NCI-H1694 treated with DMSO at 0.1 percent for 48 hours (cell line): ENCODE measurements at regions not wholly inside any gene's neighbourhood (a gene's known extent, or its start where the extent isn't known, plus 50 kb on each side); places are given as distances from the start of the nearest gene placed in this dataset.

ENCODE experiments used
- DNase-seq: peaks from one replicate; lab custom pipeline; 2025; lab: John Stamatoyannopoulos, UW

DNA sequence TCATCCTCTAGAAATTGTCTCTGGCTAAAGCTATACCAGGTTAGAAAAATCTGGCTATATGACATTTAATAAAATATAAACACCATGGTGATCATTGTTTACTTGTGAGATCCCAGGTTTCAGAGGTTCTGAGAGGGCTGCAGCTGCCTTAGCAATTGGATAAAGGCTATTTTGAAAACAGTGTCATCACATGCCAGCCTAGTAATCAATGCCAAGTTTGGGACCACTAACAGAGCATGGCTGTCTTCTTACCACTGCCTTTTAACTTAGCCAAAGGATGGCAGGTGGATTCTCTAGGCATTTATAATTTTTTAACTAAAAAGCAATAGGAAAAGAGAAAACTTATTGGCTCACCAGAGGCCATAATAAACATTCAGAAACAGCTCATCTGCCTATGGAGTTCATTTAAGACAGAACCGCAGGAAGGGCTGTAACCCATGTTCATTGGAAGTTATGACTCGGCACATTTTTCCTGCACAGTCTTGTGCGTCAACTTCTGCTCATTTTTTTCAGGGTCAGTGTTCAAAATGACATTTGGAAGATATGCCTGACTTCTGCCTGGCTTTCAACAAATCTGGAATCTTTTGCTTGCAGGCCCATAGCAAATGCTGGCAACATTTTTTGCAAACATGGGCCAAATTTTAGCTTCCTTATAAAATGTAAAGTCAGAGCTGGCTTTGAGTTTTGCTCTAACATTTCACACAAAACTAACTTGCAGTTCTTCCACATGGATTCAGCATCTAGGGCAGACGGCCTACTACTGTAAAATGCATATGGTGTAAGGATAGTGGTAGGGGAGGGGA lies 476.0 kb upstream of the TBL1XR1 start:
- no peak for DNase-seq

- DNase-seq = no peak
Measured at GRCh38 chr3:177674186-177674585, 476.9 kb upstream of the TBL1XR1 start.

DNA sequence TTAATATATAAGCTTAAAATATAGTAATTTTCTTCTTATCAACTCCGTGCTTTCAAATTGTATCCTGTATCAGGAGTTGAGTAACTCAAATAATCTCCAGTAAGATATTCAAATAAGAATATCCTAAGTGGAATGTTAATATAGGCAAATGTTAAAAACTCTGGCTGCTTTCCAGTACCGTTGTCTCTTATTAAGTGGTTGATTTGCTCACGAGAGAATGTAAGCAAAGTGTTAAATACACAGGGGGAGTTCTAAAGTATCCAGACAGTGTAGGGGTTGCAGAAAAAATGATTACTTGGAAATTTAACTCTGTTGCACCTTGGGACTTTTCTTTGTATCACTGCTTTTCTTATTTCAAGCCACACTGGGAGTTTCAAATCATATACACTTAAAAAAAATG lies 478.9 kb upstream of the TBL1XR1 start:
- DNase-seq = no peak

GRCh38 chr3:177676947-177677587 lies 479.8 kb upstream of the TBL1XR1 start:
- DNase-seq = no peak

GRCh38 chr3:177679568-177680471 lies 482.5 kb upstream of the TBL1XR1 start:
- DNase-seq = no peak

DNA sequence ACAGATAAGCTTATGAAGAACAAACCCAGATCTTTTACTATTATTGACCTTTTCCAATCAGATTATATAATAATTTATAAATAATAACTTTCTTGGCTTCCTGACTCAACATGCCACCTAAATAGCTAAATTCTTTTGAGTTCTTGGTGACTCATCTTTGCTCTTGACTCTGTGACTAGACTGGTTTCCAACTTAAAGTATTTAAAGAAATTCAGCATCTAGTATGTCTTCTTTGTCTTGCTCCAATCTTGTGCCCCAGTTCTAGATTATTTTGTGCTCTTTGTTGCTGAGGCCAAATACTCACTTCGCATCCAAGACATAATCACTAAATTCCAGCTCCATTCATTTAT lies 483.2 kb upstream of the TBL1XR1 start:
- no peak for DNase-seq

- DNase-seq = no peak
Measured at GRCh38 chr3:177681156-177681555, 483.9 kb upstream of the TBL1XR1 start.

DNA sequence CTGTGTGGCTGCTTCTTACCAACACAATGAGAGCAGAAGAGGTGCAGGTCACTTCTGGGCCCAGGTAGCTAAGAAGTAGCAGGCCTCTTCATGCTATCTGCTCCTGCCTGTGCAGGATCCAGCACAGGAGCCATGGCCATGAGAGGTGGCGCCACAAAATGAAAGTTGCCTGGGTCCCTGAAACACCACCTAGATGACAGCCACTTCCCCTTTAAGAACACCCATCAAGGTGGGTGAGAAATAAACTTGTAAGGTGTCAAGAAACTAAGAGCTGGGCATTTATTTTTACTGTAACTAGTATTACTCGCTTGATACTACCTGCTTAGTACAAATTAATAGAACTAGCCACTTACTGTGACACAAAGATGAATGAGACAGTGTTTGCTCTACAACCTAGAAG lies 484.6 kb upstream of the TBL1XR1 start:
- no peak for DNase-seq

DNA sequence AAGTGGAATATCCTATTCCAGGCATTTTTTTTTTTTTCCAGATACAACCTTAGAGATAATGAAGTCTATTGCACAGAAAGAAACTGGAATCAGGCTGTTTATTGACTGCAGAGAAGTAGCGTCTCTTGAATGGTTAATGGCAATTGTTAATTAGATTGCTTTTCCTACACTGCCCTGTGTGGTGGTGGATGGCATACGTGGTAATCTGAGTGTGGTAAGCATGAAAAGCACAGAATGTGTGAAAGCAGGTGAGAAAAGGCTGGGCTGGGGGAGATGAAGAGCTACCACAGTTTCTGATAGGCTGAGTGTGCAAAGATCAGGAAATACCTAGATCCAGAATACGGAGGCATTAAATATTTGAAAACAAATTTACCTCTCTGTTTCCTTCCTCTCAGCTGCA lies 486.3 kb upstream of the TBL1XR1 start:
- DNase-seq = no peak

GRCh38 chr3:177686671-177687070 lies 489.4 kb upstream of the TBL1XR1 start:
- no peak for DNase-seq

DNA sequence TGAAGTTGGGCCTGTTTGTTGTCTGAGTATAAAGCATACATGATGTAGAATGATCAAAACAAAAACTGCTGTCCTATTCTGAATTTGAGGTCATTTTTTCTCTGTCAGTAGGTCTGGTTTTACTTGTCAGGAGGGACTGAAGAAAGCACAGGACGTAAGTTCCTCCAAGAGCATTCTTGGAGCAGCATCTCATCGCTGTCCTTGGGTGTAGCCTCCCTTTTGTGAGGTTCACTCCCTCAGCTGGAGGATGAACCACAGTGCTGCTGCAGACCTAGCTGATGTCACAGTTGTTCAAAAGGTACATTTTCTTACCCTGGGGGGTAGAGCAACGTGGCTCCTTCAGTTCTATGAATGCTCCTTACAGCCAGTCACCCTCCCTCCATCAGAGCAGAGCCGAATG lies 490.0 kb upstream of the TBL1XR1 start:
- no peak for DNase-seq

GRCh38 chr3:177688152-177688551 lies 490.9 kb upstream of the TBL1XR1 start:
- DNase-seq = no peak

DNA sequence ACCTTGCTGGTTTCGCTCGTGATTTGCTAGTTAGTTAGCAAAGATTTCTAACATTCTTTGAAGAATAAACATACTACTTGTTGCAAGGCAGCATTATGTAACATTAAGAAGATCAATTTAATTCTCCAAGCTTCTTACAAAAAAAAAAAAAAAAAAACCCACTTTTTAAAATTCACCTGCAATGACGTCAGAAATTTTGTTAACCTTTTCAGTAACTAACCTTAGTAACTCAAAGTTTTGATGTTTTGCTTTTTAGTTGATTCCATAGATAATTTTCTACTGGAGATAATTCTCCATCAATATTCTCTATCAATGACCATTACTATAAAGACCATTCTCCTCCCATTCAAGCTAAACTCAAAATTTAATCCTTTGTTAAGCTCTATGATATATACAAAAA lies 491.8 kb upstream of the TBL1XR1 start:
- no peak for DNase-seq

DNA sequence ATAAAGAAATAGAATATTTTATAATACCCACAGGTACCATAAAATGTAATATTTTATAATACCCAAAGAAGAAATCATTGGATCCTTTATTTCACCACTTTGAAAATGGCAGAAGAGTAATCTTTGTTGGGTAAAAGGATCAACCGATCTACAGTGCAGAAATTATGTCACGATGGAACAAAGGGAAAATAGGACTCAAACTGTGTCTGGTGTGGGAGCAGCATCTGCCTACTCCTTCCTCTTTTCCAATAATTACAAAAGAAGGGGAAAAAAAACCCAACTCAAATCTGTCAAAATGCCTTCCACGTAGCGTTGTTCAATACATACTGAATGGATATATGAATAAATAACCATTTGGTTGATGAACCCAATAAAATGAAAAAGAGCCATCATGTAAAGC lies 492.6 kb upstream of the TBL1XR1 start:
- DNase-seq = no peak

GRCh38 chr3:177690306-177690705 lies 493.0 kb upstream of the TBL1XR1 start:
- DNase-seq = no peak

DNA sequence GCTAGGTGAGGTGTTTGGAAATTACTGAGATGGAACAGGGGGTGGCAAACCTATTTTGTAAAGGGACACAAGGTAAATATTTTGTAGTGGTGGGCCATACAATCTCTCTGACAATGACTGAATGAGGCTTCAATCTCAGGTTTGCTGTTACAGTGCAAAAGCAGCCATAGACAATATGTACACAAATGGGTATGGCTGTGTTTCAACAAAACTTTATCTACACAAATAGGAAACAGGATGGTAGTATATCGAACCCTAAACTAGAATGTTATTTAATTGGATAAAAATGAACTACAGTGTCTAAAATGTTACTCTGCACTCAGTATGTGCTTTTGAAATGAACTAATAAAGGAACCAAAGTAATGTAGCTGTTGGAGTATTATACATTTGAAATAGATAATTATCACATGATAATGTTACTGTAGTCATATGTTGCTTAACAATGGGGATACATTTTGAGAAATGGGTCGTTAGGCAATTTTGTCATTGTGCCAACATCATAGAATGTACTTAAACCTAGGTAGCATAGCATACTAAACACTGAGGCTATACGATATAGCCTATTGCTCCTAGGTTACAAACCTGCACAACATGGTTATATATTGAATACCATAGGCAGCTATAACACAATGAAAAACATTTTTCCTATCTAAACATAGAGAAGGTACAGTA lies 495.2 kb upstream of the TBL1XR1 start:
- no peak for DNase-seq

GRCh38 chr3:177693616-177694264 lies 496.5 kb upstream of the TBL1XR1 start:
- DNase-seq = no peak

- no peak for DNase-seq
Measured at GRCh38 chr3:177694316-177694715, 497.0 kb upstream of the TBL1XR1 start.

DNA sequence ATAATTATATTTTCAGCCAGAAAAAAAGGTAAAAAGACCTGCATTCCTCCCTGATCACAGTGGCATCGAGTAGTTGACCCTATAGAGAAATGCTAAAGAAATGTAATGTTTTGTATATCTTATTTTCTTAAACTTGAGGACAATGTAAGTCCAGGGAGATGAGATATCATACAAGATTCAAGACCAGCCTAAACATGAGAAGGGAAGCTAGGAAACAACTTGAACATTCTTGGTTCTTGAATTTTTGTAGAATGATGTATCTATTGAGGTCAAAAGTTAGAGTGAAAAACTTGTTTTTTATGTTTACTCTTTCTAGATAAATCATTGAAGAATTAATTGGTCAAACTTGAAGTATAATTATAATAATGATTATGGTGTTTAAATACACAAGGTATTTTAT lies 497.7 kb upstream of the TBL1XR1 start:
- DNase-seq = no peak

GRCh38 chr3:177700117-177700516 lies 502.8 kb upstream of the TBL1XR1 start:
- no peak for DNase-seq

DNA sequence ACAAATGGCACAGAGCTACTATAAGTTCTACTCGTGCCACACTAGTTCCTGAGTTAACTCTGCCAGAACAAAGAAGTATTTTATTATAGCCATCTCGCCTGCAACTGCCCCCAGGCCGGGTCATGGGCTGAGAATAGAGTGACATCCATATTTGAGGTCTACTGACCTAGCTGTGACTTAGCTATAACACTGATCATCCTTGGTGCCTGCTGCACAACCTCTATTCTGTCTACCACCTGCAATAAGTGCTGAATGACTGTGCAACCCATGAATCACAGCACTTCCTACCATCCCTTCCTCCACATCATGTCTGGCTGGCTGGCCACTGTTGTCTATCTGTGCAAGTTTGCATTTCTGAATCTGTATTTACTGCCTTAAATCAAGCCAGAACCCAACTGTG lies 506.5 kb upstream of the TBL1XR1 start:
- no peak for DNase-seq
